H9 (cell line): ENCODE measurements at regions not wholly inside any gene's neighbourhood (a gene's known extent, or its start where the extent isn't known, plus 50 kb on each side); places are given as distances from the start of the nearest gene placed in this dataset.

Experiments
- DNase-seq: peaks from one replicate; pipeline ENCODE4 v3.0.0-alpha.2; 2017
- H2AFZ ChIP-seq: one replicate; pipeline ENCODE4 v1.6.1; 2013; ENCODE audit warnings: mild to moderate bottlenecking, low read length, control low read depth, moderate library complexity
- H2AK5ac ChIP-seq: 2 replicates; pipeline ENCODE4 v1.6.1; 2013; ENCODE audit warnings: low read length, control low read depth, mixed read lengths; ENCODE audit not compliant: insufficient read length
- H2BK120ac ChIP-seq: one replicate; pipeline ENCODE4 v1.6.1; 2013; ENCODE audit warnings: low read depth, mild to moderate bottlenecking, low read length, control low read depth, inconsistent platforms; ENCODE audit not compliant: poor library complexity, severe bottlenecking
- H2BK12ac ChIP-seq: 2 replicates; pipeline ENCODE4 v1.6.1; 2013; ENCODE audit warnings: low read length, control low read depth, mixed read lengths, low read depth; ENCODE audit not compliant: insufficient read length
- H2BK15ac ChIP-seq: 2 replicates; pipeline ENCODE4 v1.6.1; 2013; ENCODE audit warnings: low read depth, low read length, control low read depth
- H2BK20ac ChIP-seq: one replicate; pipeline ENCODE4 v1.6.1; 2013; ENCODE audit warnings: low read depth, mild to moderate bottlenecking, low read length, control low read depth, inconsistent platforms; ENCODE audit not compliant: poor library complexity, severe bottlenecking
- H2BK5ac ChIP-seq: 2 replicates; pipeline ENCODE4 v1.6.1; 2013; ENCODE audit warnings: low read length, control low read depth, mixed read lengths; ENCODE audit not compliant: insufficient read length
- H3K14ac ChIP-seq: 2 replicates; pipeline ENCODE4 v1.6.1; 2013; ENCODE audit warnings: low read length, control low read depth; ENCODE audit not compliant: insufficient read depth
- H3K18ac ChIP-seq: 2 replicates; pipeline ENCODE4 v1.6.1; 2013; ENCODE audit warnings: low read depth, mild to moderate bottlenecking, mixed read lengths, low read length, control low read depth; ENCODE audit not compliant: insufficient read length
- H3K23ac ChIP-seq: 2 replicates; pipeline ENCODE4 v1.6.1; 2013; ENCODE audit warnings: low read length, control low read depth, mixed read lengths, low read depth; ENCODE audit not compliant: insufficient read length
- H3K23me2 ChIP-seq: 2 replicates; pipeline ENCODE4 v1.6.1; 2013; ENCODE audit warnings: low read depth, mild to moderate bottlenecking, mixed read lengths, low read length, control low read depth; ENCODE audit not compliant: insufficient read length, poor library complexity, severe bottlenecking
- H3K27ac ChIP-seq: 2 replicates; pipeline ENCODE4 v1.5.1; 2013; ENCODE audit warnings: low read length, control low read depth, mixed read lengths, low read depth; ENCODE audit not compliant: insufficient read length
- H3K27me3 ChIP-seq: 2 replicates; pipeline ENCODE4 v1.6.1; 2013; ENCODE audit warnings: low read length, control low read depth, inconsistent platforms; ENCODE audit not compliant: insufficient read depth
- H3K4ac ChIP-seq: 2 replicates; pipeline ENCODE4 v1.6.1; 2013; ENCODE audit warnings: low read depth, mild to moderate bottlenecking, control low read depth, inconsistent platforms, low read length, moderate library complexity
- H3K4me1 ChIP-seq: 2 replicates; pipeline ENCODE4 v1.6.1; 2013; ENCODE audit warnings: low read length, control low read depth, inconsistent platforms; ENCODE audit not compliant: insufficient read depth
- H3K4me2 ChIP-seq: 2 replicates; pipeline ENCODE4 v1.6.1; 2013; ENCODE audit warnings: low read length, control low read depth, mixed read lengths; ENCODE audit not compliant: insufficient read length, insufficient read depth
- H3K56ac ChIP-seq: 2 replicates; pipeline ENCODE4 v1.6.1; 2013; ENCODE audit warnings: low read depth, mild to moderate bottlenecking, mixed read lengths, low read length, control low read depth; ENCODE audit not compliant: insufficient read length
- H3K79me1 ChIP-seq: 2 replicates; pipeline ENCODE4 v1.6.1; 2013; ENCODE audit warnings: low read depth, mild to moderate bottlenecking, moderate library complexity, low read length, control low read depth, inconsistent platforms; ENCODE audit not compliant: insufficient read depth, poor library complexity, severe bottlenecking
- H3K79me2 ChIP-seq: 2 replicates; pipeline ENCODE4 v1.6.1; 2013; ENCODE audit warnings: low read length, control low read depth, inconsistent platforms; ENCODE audit not compliant: insufficient read depth
- H3K9ac ChIP-seq: 2 replicates; pipeline ENCODE4 v1.6.1; 2013; ENCODE audit warnings: low read length, control low read depth, mixed read lengths; ENCODE audit not compliant: insufficient read length; ENCODE audit errors: extremely low read depth
- H3K9me3 ChIP-seq: one replicate; pipeline ENCODE4 v1.6.1; 2013; ENCODE audit warnings: low read depth, low read length, inconsistent platforms; ENCODE audit not compliant: control insufficient read depth
- H3T11ph ChIP-seq: one replicate; pipeline ENCODE4 v1.6.1; 2013; ENCODE audit warnings: mild to moderate bottlenecking, low read length, control low read depth, inconsistent platforms
- H4K20me1 ChIP-seq: one replicate; pipeline ENCODE4 v1.6.1; 2013; ENCODE audit not compliant: control insufficient read depth, insufficient read length, insufficient read depth
- H4K5ac ChIP-seq: 2 replicates; pipeline ENCODE4 v1.6.1; 2013; ENCODE audit warnings: low read depth, mild to moderate bottlenecking, mixed read lengths, low read length, control low read depth; ENCODE audit not compliant: insufficient read length
- H4K8ac ChIP-seq: replicated peaks from 2 replicates; pipeline ENCODE4 v1.6.1; 2013; ENCODE audit warnings: low read length, control low read depth, mixed read lengths, low read depth; ENCODE audit not compliant: insufficient read length
- H4K91ac ChIP-seq: 2 replicates; pipeline ENCODE4 v1.6.1; 2013; ENCODE audit warnings: low read depth, mild to moderate bottlenecking, moderate library complexity, mixed read lengths, low read length, control low read depth; ENCODE audit not compliant: insufficient read length
- H3K27ac Mint-ChIP-seq, 3 experiments: 2 replicates in 2 of 3; 3 replicates in 1 of 3; pipeline ENCODE4 v1.8.0; 2020 to 2021; ENCODE audit warnings: mixed read lengths in 3 of 3, mild to moderate bottlenecking in 1 of 3, moderate library complexity in 1 of 3
- H3K27me3 Mint-ChIP-seq: 2 replicates; pipeline ENCODE4 v1.8.0; 2021; ENCODE audit warnings: low read depth, mild to moderate bottlenecking, moderate library complexity, mixed read lengths
- H3K36me3 Mint-ChIP-seq, 3 experiments: 2 replicates in 2 of 3; 3 replicates in 1 of 3; pipeline ENCODE4 v1.8.0; 2020 to 2021; ENCODE audit warnings: low read depth in 3 of 3, mixed read lengths in 3 of 3; ENCODE audit not compliant: insufficient read depth in 1 of 3
- H3K4me1 Mint-ChIP-seq, 2 experiments: 2 replicates each; pipeline ENCODE4 v1.8.0; 2020; ENCODE audit warnings: mixed read lengths in 2 of 2
- H3K4me3 Mint-ChIP-seq, 2 experiments: 2 replicates in 1 of 2; 3 replicates in 1 of 2; pipeline ENCODE4 v1.8.0; 2020 to 2021; ENCODE audit warnings: mild to moderate bottlenecking in 2 of 2, mixed read lengths in 2 of 2, moderate library complexity in 1 of 2
- H3K9me3 Mint-ChIP-seq, 2 experiments: 2 replicates in 1 of 2; 3 replicates in 1 of 2; pipeline ENCODE4 v1.8.0; 2020; ENCODE audit warnings: mild to moderate bottlenecking in 2 of 2, mixed read lengths in 2 of 2, moderate library complexity in 1 of 2
- CTCF ChIP-seq: fragments of 200-600 bp; sonication (generic); conservative IDR thresholded peaks from 3 replicates; pipeline ENCODE4 v1.8.0; 2021; ENCODE audit warnings: antibody characterized with exemption, mild to moderate bottlenecking
- WGBS: extraction: QIAGEN DNeasy Blood & Tissue Kit; methylation state at CpG from one replicate; pipeline ENCODE4 v1.1.7; 2013; ENCODE audit warnings: missing lambda C conversion rate, low lambda C conversion rate, mixed read lengths; ENCODE audit not compliant: insufficient read length; ENCODE audit errors: extremely low coverage; 5-methylcytosine and 5-hydroxymethylcytosine counted together

- Histone ChIP-seq H4K5ac (no peak overlapping the region), H2BK12ac (no peak overlapping the region)
Measured at GRCh38 chr2:21467280-21467818, 343.6 kb downstream of the TDRD15 start.

More at GRCh38 chr2:21467280-21467818, 343.6 kb downstream of the TDRD15 start:
- H3K4me1 Mint-ChIP-seq: peaks cover 13 to 19% of the 10 kb centered on the region in 2 experiments
- no peak overlapping the region for H2AFZ ChIP-seq
- peak overlapping the region in 1 of 3 experiments; percentile 22; a peak in 1 of 7 replicates for H3K27ac Mint-ChIP-seq
- no peak overlapping the region for H3T11ph ChIP-seq
- H3K23ac ChIP-seq: no peak overlapping the region
- H3K4me2 ChIP-seq: no peak overlapping the region
- no peaks in the 10 kb centered on the region for H3K4me1 ChIP-seq
- no peaks in the 10 kb centered on the region for H4K20me1 ChIP-seq
- no peak overlapping the region for H4K8ac ChIP-seq
- no CpG with 5 or more reads among the region's 1 CpG for WGBS
- H3K27ac ChIP-seq: no peak overlapping the region
- H2BK5ac ChIP-seq: no peak overlapping the region
- H2BK120ac ChIP-seq: no peak overlapping the region
- H2BK20ac ChIP-seq: no peak overlapping the region
- TF ChIP-seq CTCF: no peak
- no peaks in the 10 kb centered on the region; a peak in 1 of 7 replicates for H3K36me3 Mint-ChIP-seq
- no peak for DNase-seq
- H4K91ac ChIP-seq: no peak overlapping the region
- no peak overlapping the region for H3K4ac ChIP-seq
- no peaks in the 10 kb centered on the region for H3K23me2 ChIP-seq
- no peaks in the 10 kb centered on the region for H3K27me3 Mint-ChIP-seq
- no peaks in the 10 kb centered on the region for H3K79me2 ChIP-seq
- no peak overlapping the region for H3K14ac ChIP-seq
- no peaks in the 10 kb centered on the region for H3K9me3 ChIP-seq
- H3K79me1 ChIP-seq: no peaks in the 10 kb centered on the region
- no peak overlapping the region for H3K18ac ChIP-seq
- H3K27me3 ChIP-seq: no peaks in the 10 kb centered on the region
- H3K56ac ChIP-seq: no peak overlapping the region
- H3K9ac ChIP-seq: no peak overlapping the region
- H3K4me3 Mint-ChIP-seq: no peak overlapping the region
- H2BK15ac ChIP-seq: no peak overlapping the region
- H3K9me3 Mint-ChIP-seq: no peaks in the 10 kb centered on the region
- H2AK5ac ChIP-seq: no peak overlapping the region
